AG04450 (cell line): ENCODE measurements at regions not wholly inside any gene's neighbourhood (a gene's known extent, or its start where the extent isn't known, plus 50 kb on each side); places are given as distances from the start of the nearest gene placed in this dataset.

ENCODE experiments used
- CTCF ChIA-PET: fragments of 300-600, 350-600 bp; formaldehyde crosslinking; extraction: SDS; loops from one replicate; lab custom pipeline; 2022; ENCODE audit warnings: antibody characterized with exemption, inconsistent platforms; lab: Charles Lee
- POLR2A ChIA-PET: fragments of 350-600 bp; formaldehyde crosslinking; extraction: SDS; loops from one replicate; lab custom pipeline; 2021; ENCODE audit warnings: antibody characterized with exemption, inconsistent platforms; lab: Yijun Ruan, JAX
- DNase-seq: peaks from one replicate; pipeline ENCODE4 v3.0.0-alpha.2; 2011; ENCODE audit warnings: low read depth, low spot score
- H3K27ac ChIP-seq: one replicate; pipeline ENCODE4 v1.5.1; 2012; ENCODE audit warnings: low read depth, low read length, control low read depth
- H3K27me3 ChIP-seq: one replicate; pipeline ENCODE4 v1.6.0; 2012; ENCODE audit warnings: low read length; ENCODE audit not compliant: control insufficient read depth, insufficient read depth
- H3K4me3 ChIP-seq: 2 replicates; pipeline ENCODE4 v1.5.1; 2011; ENCODE audit warnings: mild to moderate bottlenecking, low read depth, low read length, control low read depth
- H3K9me3 ChIP-seq: 2 replicates; pipeline ENCODE4 v1.5.1; 2012; ENCODE audit warnings: low read length; ENCODE audit not compliant: control insufficient read depth, insufficient read depth
- CTCF ChIP-seq: IDR thresholded peaks from 2 replicates; pipeline ENCODE4 v1.5.1; 2011; ENCODE audit warnings: low read depth, low read length, control low read depth, inconsistent platforms

- CTCF ChIA-PET = interaction anchor here (1.0 kb wide), 1 partner anchor 109 kb away, joined by 3 read pairs; no protein-coding TSS in a partner anchor
- no peaks in the 10 kb centered on the region for H3K27me3 ChIP-seq
- H3K27ac ChIP-seq = no peak overlapping the region
- no peak overlapping the region for H3K4me3 ChIP-seq
- no peak for DNase-seq
- no peak for TF ChIP-seq CTCF
- POLR2A ChIA-PET = no interaction called here
- no peaks in the 10 kb centered on the region for H3K9me3 ChIP-seq
These were observed 105.6 kb upstream of the PLCB4 start for GRCh38 chr20:8963330-8963729.

GRCh38 chr20:8964959-8965562, 103.8 kb upstream of the PLCB4 start:
- ChIA-PET POLR2A (no interaction called here), CTCF (no interaction called here)
- Histone ChIP-seq H3K9me3 (no peaks in the 10 kb centered on the region), H3K27me3 (no peaks in the 10 kb centered on the region), H3K4me3 (no peak overlapping the region), H3K27ac (no peak overlapping the region)
- no peak for TF ChIP-seq CTCF
- no peak for DNase-seq

GRCh38 chr20:8967641-8968245, 101.1 kb upstream of the PLCB4 start:
- no peak for DNase-seq
- ChIA-PET POLR2A (no interaction called here), CTCF (no interaction called here)
- no peaks in the 10 kb centered on the region for H3K9me3 ChIP-seq
- H3K4me3 ChIP-seq = no peak overlapping the region
- no peaks in the 10 kb centered on the region for H3K27me3 ChIP-seq
- no peak overlapping the region for H3K27ac ChIP-seq
- no peak for TF ChIP-seq CTCF

GRCh38 chr20:8969146-8969583, 99.7 kb upstream of the PLCB4 start:
- H3K27ac ChIP-seq = no peak overlapping the region
- no peak overlapping the region for H3K4me3 ChIP-seq
- no peaks in the 10 kb centered on the region for H3K9me3 ChIP-seq
- no peak for DNase-seq
- CTCF ChIA-PET = interaction anchor here (0.9 kb wide), 1 partner anchor 24 kb away, joined by 3 read pairs; no protein-coding TSS in a partner anchor
- POLR2A ChIA-PET = no interaction called here
- H3K27me3 ChIP-seq = no peaks in the 10 kb centered on the region
- no peak for TF ChIP-seq CTCF

- ChIA-PET POLR2A (no interaction called here), CTCF (interaction anchor here (0.5 to 1.0 kb wide), 2 partner anchors 421 to 942 kb away, joined by 4 to 6 read pairs; no protein-coding TSS in a partner anchor)
- DNase-seq = no peak
- Histone ChIP-seq H3K4me3 (no peak overlapping the region), H3K9me3 (no peaks in the 10 kb centered on the region), H3K27ac (no peak overlapping the region), H3K27me3 (no peaks in the 10 kb centered on the region)
- TF ChIP-seq CTCF = no peak
These were observed 97.1 kb upstream of the PLCB4 start for GRCh38 chr20:8971669-8972316.
